ENCODE measurements at regions not wholly inside any gene's neighbourhood (a gene's known extent, or its start where the extent isn't known, plus 50 kb on each side); places are given as distances from the start of the nearest gene placed in this dataset.
A peak's percentile ranks its signal among the peaks of the same experiment; 100 is the strongest.

DNA sequence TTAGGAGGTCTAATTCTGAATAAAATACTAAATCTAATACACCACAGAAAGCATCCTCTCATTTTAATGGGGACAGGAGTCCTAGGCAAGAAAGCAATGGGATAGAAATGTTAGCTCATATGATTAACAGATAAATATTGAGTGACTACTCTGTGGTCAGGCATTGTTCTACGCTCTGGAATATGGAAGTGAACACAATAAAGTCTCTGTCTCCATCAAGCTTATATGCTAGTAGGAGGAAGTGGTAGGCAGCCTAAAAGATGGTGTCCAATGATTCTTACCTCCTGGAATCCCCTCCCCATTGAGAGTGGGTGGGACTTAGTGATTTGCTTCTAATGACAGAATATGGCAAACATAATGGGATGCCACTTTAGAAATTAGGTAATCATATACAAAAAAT, 160.3 kb upstream of the PDGFD start:
- no peak overlapping the region for H3K4me3 ChIP-seq (ENCODE audit: low read length)
- DNase-seq (ENCODE audit: low read depth): no peak
- TF ChIP-seq, protein P1, sequence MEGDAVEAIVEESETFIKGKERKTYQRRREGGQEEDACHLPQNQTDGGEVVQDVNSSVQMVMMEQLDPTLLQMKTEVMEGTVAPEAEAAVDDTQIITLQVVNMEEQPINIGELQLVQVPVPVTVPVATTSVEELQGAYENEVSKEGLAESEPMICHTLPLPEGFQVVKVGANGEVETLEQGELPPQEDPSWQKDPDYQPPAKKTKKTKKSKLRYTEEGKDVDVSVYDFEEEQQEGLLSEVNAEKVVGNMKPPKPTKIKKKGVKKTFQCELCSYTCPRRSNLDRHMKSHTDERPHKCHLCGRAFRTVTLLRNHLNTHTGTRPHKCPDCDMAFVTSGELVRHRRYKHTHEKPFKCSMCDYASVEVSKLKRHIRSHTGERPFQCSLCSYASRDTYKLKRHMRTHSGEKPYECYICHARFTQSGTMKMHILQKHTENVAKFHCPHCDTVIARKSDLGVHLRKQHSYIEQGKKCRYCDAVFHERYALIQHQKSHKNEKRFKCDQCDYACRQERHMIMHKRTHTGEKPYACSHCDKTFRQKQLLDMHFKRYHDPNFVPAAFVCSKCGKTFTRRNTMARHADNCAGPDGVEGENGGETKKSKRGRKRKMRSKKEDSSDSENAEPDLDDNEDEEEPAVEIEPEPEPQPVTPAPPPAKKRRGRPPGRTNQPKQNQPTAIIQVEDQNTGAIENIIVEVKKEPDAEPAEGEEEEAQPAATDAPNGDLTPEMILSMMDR (conservative IDR thresholded peaks at IDR 0.05; ENCODE audit: low read depth, low read length): no peak

DNA sequence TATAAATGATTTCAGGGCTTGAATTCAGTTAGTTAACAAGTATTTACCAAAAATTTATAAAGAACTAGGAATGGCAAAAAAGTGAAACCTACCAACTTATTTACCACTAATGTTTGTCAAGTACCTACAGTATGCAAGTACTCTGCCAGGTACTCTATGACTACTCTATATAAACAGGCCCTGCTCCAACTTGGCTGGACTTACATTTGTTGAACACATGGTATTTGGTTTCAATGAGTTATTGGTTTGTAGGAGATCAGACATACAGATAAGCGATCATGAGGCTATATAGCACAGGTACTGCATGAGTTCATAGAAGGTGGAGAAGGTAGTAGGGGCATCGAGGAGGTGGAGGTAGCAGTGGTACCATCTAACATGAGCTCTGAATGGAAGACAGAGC, 159.9 kb upstream of the PDGFD start:
- TF ChIP-seq, protein P1 (conservative IDR thresholded peaks at IDR 0.05; ENCODE audit: low read depth, low read length): no peak
- H3K4me3 ChIP-seq (ENCODE audit: low read length): no peak overlapping the region
- no peak for DNase-seq (ENCODE audit: low read depth)

DNA sequence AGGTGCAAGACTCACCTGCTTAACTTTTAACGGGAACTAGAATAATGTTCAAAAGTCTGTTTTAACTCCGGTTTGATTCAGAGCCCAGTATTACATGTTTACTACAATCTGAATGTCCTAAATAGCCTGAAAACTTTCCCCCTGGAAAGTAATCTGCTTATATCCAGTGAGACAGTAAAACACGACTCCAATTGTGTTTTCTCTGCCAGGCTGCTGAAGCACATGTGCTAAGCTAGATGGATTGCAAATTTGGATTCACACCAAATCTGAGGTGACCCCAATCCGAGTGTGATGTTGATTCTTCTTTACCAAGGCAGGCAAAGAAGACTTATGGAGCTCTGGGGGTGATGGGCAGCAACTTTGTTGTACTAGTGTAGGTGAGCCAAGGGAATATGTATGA, 158.7 kb upstream of the PDGFD start:
- peak; percentile 14 for DNase-seq (ENCODE audit: low read depth)
- no peak overlapping the region for H3K4me3 ChIP-seq (ENCODE audit: low read length)
- TF ChIP-seq, protein P1 (conservative IDR thresholded peaks at IDR 0.05; ENCODE audit: low read depth, low read length): no peak

DNA sequence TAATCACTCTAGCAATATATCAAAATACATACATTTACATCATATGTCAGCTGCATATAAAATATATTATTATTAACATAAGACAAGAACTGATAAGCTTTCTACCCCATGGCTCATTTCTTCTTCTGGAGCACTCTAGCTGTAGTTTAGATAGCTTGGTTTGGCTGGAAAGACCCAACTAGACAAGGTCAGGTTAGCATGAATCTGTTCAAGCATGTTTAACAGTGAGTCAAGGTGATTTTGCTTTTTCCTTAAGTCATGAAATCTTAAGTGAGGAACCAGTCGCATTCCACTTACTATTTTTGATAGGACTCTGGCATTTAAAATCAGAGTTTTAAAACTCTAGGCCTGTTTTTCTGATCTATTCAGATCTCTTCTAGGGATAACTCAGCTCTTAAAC, 157.0 kb upstream of the PDGFD start:
- DNase-seq (ENCODE audit: low read depth): no peak
- no peak overlapping the region for H3K4me3 ChIP-seq (ENCODE audit: low read length)
- TF ChIP-seq, protein P1 (conservative IDR thresholded peaks at IDR 0.05; ENCODE audit: low read depth, low read length): no peak

DNA sequence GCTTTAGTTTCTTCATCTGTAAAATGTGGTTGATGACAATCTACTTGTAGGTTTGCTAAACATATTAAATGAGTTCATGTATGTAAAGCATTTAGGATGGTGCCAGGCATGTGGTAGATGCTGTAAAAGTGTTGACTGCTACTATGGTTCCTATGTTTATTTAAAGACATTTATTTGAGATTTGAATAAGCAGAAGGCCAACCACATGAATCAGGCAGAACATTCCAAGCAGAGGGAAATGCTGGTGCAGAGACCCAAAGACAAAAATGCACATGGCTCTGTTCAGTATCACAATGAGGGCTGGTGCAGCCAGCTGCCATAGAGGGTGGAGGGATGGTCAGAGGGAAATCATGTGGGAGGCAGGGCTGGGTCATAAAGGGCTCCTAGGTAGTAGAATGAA, 156.2 kb upstream of the PDGFD start:
- no peak overlapping the region for H3K4me3 ChIP-seq (ENCODE audit: low read length)
- TF ChIP-seq, protein P1 (conservative IDR thresholded peaks at IDR 0.05; ENCODE audit: low read depth, low read length): no peak
- no peak for DNase-seq (ENCODE audit: low read depth)

DNA sequence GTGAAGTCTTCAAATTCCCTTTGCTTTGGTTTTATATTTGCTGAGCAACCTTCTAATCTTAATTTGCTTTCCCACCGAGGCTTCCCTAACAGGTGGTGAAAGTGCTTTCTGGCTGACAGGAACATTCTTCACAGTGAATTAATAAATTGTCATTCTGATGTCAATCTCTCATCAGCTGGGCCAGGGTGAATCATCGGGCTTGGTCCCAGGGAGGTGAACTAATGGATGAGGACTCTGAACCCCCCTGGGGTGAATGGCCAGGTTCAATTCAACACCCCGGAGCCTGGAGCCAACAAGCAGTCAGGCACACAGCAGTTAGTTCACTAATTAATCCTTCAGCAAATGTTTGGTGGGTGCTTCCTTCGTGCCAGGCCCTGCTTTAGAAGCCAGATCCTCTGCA, 155.4 kb upstream of the PDGFD start:
- TF ChIP-seq, protein P1 (conservative IDR thresholded peaks at IDR 0.05; ENCODE audit: low read depth, low read length): no peak
- no peak overlapping the region for H3K4me3 ChIP-seq (ENCODE audit: low read length)
- DNase-seq (ENCODE audit: low read depth): no peak

DNA sequence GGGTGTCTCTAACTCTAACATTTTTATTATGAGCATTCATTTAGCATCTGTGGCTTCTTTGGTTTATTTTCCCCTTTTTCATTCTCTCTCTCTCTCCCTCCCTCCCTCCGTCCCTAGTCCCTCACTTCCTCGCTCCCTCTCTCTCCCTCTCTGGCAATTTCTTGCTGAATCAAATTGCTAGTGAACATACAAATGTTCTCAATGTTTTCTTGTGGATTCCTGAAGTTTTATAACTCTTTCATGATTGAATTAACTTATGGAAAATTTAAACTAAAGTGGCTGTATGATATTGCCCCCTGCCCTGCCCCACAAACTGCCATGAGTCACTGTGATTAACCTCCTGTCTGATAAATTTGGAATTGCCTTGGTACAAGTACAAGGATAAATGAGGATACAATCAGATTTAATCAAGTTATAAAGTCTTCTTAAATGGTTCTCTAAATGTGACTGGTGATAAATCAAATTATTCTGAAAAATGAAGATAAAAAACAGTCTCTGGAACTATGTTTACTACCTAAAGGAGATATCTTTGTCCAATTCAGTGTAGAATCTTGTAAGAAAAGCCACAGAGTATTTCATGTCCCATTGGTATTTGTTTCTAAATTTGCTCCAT, 143.0 kb upstream of the PDGFD start:
- no peak overlapping the region for H3K4me3 ChIP-seq (ENCODE audit: low read length)
- TF ChIP-seq, protein P1 (conservative IDR thresholded peaks at IDR 0.05; ENCODE audit: low read depth, low read length): no peak
- no peak for DNase-seq (ENCODE audit: low read depth)
